Sigmoid colon (tissue), 6 donors: ENCODE measurements at regions not wholly inside any gene's neighbourhood (a gene's known extent, or its start where the extent isn't known, plus 50 kb on each side); places are given as distances from the start of the nearest gene placed in this dataset.

ENCODE experiments used
- DNase-seq: peaks from one replicate; pipeline ENCODE4 v3.0.0-alpha.2; 2019
- H3K27ac ChIP-seq, 4 donors: fragments of 200-600 bp; sonication (generic); one replicate each; pipeline ENCODE4 v1.5.1; 2016 to 2019; ENCODE audit warnings: mild to moderate bottlenecking in 1 of 4
- H3K27me3 ChIP-seq, 3 donors: fragments of 200-600 bp; sonication (generic); one replicate each; pipeline ENCODE4 v1.5.1; 2019; ENCODE audit warnings: mild to moderate bottlenecking in 1 of 3
- H3K36me3 ChIP-seq, 4 donors: fragments of 200-600 bp; sonication (generic); one replicate each; pipeline ENCODE4 v1.5.1; 2016 to 2019
- H3K4me1 ChIP-seq, 4 donors: fragments of 200-600 bp; sonication (generic); one replicate each; pipeline ENCODE4 v1.5.1; 2017 to 2019
- H3K4me3 ChIP-seq, 4 donors: fragments of 200-600 bp; sonication (generic); one replicate each; pipeline ENCODE4 v1.5.1; 2017 to 2019; ENCODE audit warnings: mild to moderate bottlenecking in 2 of 4, moderate library complexity in 1 of 4
- H3K9me3 ChIP-seq, 4 donors: fragments of 200-600 bp in 3 of 4; sonication (generic) in 3 of 4; one replicate each; pipeline versions ENCODE4 v1.5.1 to v1.6.1; 2013 to 2019
- EP300 ChIP-seq, 4 donors: sonication (generic); formaldehyde crosslinking; IDR thresholded peaks; one replicate each; pipeline ENCODE4 v1.6.1; 2017; ENCODE audit warnings: antibody characterized with exemption in 4 of 4
- POLR2A ChIP-seq, 2 donors: fragments of 450-650 bp; IDR thresholded peaks; one replicate each; pipeline ENCODE4 v1.6.1; 2016; ENCODE audit warnings: antibody characterized with exemption in 2 of 2, mild to moderate bottlenecking in 2 of 2, moderate library complexity in 2 of 2
- POLR2AphosphoS5 ChIP-seq, 4 donors: sonication (generic); formaldehyde crosslinking; IDR thresholded peaks; one replicate each; pipeline ENCODE4 v1.6.1; 2017; ENCODE audit warnings: antibody characterized with exemption in 4 of 4
- WGBS, 2 donors: extraction: QIAGEN DNeasy Blood & Tissue Kit; methylation state at CpG; one replicate each; pipeline ENCODE4 v1.1.7; 2013; 5-methylcytosine and 5-hydroxymethylcytosine counted together
- intact Hi-C: fragments of 100-400 bp; cut with DNase I; formaldehyde crosslinking; loops from one replicate; pipeline ENCODE4 v1.15.1; 2023
- TF ChIP-seq, protein P1 (sequence below), 4 experiments: fragments of 450-650 bp in 3 of 4; fragments of 200-600 bp in 1 of 4; IDR thresholded peaks; one replicate each; pipeline ENCODE4 v1.5.1; 2016 to 2019; ENCODE audit warnings: antibody characterized with exemption in 4 of 4, mild to moderate bottlenecking in 3 of 4, moderate library complexity in 2 of 4
- donor health status: healthy with polysubstance abuse.
- donor health status: healthy.

DNA sequence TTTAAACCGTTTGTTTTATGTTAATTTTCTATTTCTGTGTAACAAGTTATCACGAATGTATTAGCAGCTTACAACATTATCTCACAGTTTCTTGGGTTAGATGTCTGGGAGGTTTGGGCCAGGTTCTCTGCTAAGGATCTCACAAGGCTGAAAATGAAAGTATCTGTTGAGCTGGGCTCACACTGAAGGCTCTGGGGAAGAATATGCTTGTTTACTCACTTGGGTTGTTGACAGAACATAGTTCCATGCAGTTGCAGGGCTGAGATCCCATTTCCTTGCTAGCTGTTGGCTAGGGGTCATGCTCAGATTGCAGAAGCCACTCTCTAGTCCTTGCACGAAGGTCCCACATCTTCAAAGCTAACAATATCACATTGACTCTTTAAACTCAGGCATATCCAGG lies 266.6 kb upstream of the GNAI1 start:
- no peaks in the 10 kb centered on the region for H3K27me3 ChIP-seq
- no peak overlapping the region for H3K4me3 ChIP-seq
- H3K9me3 ChIP-seq, result no peaks in the 10 kb centered on the region
- no peak for DNase-seq
- H3K36me3 ChIP-seq, result no peaks in the 10 kb centered on the region
- TF ChIP-seq, protein P1, sequence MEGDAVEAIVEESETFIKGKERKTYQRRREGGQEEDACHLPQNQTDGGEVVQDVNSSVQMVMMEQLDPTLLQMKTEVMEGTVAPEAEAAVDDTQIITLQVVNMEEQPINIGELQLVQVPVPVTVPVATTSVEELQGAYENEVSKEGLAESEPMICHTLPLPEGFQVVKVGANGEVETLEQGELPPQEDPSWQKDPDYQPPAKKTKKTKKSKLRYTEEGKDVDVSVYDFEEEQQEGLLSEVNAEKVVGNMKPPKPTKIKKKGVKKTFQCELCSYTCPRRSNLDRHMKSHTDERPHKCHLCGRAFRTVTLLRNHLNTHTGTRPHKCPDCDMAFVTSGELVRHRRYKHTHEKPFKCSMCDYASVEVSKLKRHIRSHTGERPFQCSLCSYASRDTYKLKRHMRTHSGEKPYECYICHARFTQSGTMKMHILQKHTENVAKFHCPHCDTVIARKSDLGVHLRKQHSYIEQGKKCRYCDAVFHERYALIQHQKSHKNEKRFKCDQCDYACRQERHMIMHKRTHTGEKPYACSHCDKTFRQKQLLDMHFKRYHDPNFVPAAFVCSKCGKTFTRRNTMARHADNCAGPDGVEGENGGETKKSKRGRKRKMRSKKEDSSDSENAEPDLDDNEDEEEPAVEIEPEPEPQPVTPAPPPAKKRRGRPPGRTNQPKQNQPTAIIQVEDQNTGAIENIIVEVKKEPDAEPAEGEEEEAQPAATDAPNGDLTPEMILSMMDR (IDR thresholded peaks at IDR 0.05), result no peak
- TF ChIP-seq POLR2A (IDR thresholded peaks at IDR 0.05) (no peak), POLR2AphosphoS5 (IDR thresholded peaks at IDR 0.05) (no peak), EP300 (IDR thresholded peaks at IDR 0.05) (no peak)
- intact Hi-C loops, result no loop called here
- 44 to 52% methylated on average over 3 of the region's 3 CpGs for WGBS, 2 donors
- no peak overlapping the region for H3K27ac ChIP-seq
- H3K4me1 ChIP-seq, result no peaks in the 10 kb centered on the region

DNA sequence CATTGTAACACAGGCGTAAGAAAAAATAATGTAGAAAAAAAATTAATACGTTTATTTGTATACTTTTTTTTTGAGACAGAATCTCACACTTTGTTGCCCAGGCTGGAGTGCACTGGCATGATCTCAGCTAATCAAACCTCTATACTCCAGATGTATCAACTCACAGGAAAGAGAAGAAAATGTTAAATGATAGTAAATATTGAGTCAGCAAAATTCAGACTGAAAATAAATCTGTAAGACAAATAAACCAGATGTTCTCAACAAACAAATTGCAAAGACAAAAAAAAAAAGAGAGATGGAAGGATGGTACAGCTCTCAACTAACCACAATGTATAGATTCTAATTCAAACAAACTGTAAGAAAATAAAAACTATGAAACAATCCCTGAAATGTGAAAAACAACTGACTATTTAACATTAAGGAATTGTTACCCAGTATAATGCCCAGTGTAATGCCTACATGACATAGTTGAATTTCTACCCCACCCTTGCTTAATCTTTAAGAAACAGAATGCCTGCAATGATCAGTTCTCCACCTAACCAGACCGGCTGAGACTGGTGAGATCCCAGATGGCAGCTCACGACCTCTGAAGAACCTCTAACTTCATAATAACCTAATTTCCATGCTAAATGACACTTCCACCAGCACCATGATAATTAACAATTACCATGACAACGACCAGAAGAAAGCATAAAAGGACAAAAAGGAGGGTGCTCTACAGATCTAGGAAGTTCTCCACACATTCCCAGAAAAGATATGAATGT lies 272.0 kb upstream of the GNAI1 start:
- Histone ChIP-seq H3K9me3 (no peaks in the 10 kb centered on the region), H3K4me1 (no peaks in the 10 kb centered on the region), H3K4me3 (no peak overlapping the region), H3K27ac (no peak overlapping the region), H3K36me3 (no peaks in the 10 kb centered on the region), H3K27me3 (no peaks in the 10 kb centered on the region)
- no peak for DNase-seq
- 63 to 77% methylated on average over 5 of the region's 5 CpGs for whole genome bisulfite sequencing, 2 donors
- intact Hi-C loops, result no loop called here
- TF ChIP-seq POLR2A (IDR thresholded peaks at IDR 0.05), result no peak
- TF ChIP-seq EP300 (IDR thresholded peaks at IDR 0.05), result no peak
- TF ChIP-seq, protein P1 (IDR thresholded peaks at IDR 0.05), result no peak
- TF ChIP-seq POLR2AphosphoS5 (IDR thresholded peaks at IDR 0.05), result no peak

DNA sequence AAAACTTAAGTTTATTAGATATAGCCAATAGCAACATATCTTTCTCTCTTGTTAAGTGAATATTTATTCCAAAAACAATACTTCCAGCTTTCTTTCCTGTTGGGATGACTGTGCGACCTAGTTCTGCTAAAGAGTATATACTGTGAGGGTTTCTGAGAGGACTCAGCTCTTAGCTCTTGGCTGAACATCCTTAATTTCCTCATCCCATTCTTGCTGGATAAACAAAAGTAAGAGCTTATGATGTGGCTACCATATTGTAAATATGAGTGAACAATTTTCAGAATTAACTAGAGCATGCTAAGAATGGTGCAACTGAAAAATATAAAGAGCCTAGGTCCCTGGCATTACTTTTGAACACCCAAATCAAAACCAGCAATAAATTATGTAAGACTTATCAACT lies 279.5 kb upstream of the GNAI1 start:
- Histone ChIP-seq H3K9me3 (no peaks in the 10 kb centered on the region), H3K4me1 (no peaks in the 10 kb centered on the region), H3K27ac (no peak overlapping the region), H3K36me3 (no peaks in the 10 kb centered on the region), H3K27me3 (no peaks in the 10 kb centered on the region), H3K4me3 (no peak overlapping the region)
- intact Hi-C loops, result no loop called here
- TF ChIP-seq, protein P1 (IDR thresholded peaks at IDR 0.05), result no peak
- TF ChIP-seq EP300 (IDR thresholded peaks at IDR 0.05) (no peak), POLR2AphosphoS5 (IDR thresholded peaks at IDR 0.05) (no peak), POLR2A (IDR thresholded peaks at IDR 0.05) (no peak)
- 85 to 88% methylated on average over 1 of the region's 1 CpG for WGBS, 2 donors
- no peak for DNase-seq

DNA sequence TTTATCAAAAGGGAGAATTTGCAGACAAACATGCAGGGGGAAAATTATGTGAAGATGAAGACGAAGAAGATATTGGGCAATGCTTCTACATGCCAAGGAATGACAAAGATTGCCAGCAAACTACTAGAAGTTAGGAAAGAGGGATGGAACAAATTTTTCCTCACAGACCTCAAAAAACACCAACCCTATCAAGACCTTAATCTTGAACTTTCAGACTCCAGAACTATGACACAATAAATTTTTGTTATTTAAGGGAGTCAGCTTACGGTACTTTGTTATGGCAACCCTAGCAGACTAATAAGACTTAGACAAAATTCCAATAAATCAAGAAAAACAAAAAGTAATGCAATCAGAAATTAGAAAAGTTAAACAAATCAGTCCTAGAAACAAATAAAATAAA lies 280.0 kb upstream of the GNAI1 start:
- no peaks in the 10 kb centered on the region for H3K36me3 ChIP-seq
- no peaks in the 10 kb centered on the region for H3K9me3 ChIP-seq
- 82 to 87% methylated on average over 2 of the region's 2 CpGs for WGBS, 2 donors
- H3K27me3 ChIP-seq, result no peaks in the 10 kb centered on the region
- no peak for TF ChIP-seq POLR2AphosphoS5 (IDR thresholded peaks at IDR 0.05)
- TF ChIP-seq EP300 (IDR thresholded peaks at IDR 0.05), result no peak
- TF ChIP-seq POLR2A (IDR thresholded peaks at IDR 0.05), result no peak
- TF ChIP-seq, protein P1 (IDR thresholded peaks at IDR 0.05), result no peak
- no peak for DNase-seq
- intact Hi-C loops, result no loop called here
- no peak overlapping the region for H3K27ac ChIP-seq
- no peaks in the 10 kb centered on the region for H3K4me1 ChIP-seq
- no peak overlapping the region for H3K4me3 ChIP-seq

DNA sequence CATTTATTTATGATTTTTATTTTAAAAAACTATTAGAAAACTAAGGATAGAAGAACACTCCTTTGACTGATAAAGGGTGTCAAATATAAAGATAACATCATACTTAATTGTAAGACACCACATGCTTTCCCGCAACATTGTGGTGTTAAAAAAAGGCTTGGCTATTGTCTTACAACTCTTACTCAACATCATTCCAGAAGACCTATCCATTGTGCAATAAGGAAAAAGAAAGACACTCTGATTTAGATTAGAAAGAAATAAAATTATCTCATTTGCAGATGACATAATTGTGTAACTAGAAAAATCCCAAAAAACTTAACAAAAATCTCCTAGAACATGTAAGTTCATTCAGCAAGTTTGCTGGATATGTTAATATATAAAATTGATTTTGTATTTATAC lies 296.7 kb upstream of the GNAI1 start:
- Histone ChIP-seq H3K9me3 (no peaks in the 10 kb centered on the region), H3K27me3 (no peaks in the 10 kb centered on the region), H3K36me3 (no peaks in the 10 kb centered on the region), H3K27ac (no peak overlapping the region), H3K4me3 (no peak overlapping the region), H3K4me1 (no peaks in the 10 kb centered on the region)
- 78 to 85% methylated on average over 1 of the region's 1 CpG for WGBS, 2 donors
- intact Hi-C loops, result no loop called here
- TF ChIP-seq EP300 (IDR thresholded peaks at IDR 0.05), result no peak
- no peak for TF ChIP-seq POLR2A (IDR thresholded peaks at IDR 0.05)
- TF ChIP-seq POLR2AphosphoS5 (IDR thresholded peaks at IDR 0.05), result no peak
- TF ChIP-seq, protein P1 (IDR thresholded peaks at IDR 0.05), result no peak
- DNase-seq, result no peak
